Fibroblast of skin of scalp (primary cell): ENCODE measurements at regions not wholly inside any gene's neighbourhood (a gene's known extent, or its start where the extent isn't known, plus 50 kb on each side); places are given as distances from the start of the nearest gene placed in this dataset.

Source experiments
- DNase-seq: peaks from one replicate; pipeline ENCODE4 v3.0.0-alpha.2; 2013

GRCh38 chr11:121723246-121723741 is 270.5 kb upstream of the SORL1-AS1 start:
- DNase-seq, result peak; percentile 22

DNA sequence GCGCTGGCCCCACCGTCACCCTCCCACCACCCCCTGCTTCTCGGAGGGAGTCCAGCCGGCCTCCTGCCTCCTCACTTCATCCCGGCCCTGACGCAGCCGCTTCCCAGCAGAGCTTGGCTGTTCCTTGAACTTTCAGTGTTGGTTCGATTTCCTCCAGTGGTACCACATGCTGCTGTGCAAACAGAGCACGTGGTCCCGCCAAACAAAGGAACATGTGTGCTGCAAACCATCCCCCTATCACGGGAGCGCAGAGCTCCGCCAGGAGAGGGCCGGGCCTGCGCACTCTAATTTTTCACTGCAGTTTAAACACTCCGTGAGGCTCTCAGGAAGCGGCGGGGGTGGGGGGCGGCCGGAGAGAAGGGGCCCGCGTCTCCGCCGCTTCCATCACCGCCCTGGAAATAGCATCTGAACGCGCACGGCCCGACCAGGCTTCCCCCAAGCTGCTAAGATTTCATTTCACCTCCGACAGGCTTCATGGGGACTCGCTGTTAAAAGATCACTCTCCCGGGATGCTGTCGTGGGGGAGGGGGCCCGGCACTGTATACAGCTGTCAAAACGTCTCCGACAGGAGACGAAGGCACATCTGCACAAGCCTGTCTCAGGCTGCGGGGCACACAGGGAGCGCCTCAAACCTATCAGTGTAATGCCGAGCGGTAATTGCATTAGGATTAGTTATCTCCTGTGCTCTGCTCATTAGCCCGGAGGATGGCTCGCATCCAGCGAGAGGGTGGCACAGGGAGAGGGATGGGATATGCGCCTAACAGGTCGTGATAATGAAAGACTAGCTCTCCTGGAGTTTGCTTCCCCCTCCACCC is 269.9 kb upstream of the SORL1-AS1 start:
- DNase-seq, result peak; percentile 79

GRCh38 chr11:121721961-121722360 is 269.2 kb upstream of the SORL1-AS1 start:
- no peak for DNase-seq

- DNase-seq, result no peak
Measured at GRCh38 chr11:121721448-121721847, 268.7 kb upstream of the SORL1-AS1 start.

DNA sequence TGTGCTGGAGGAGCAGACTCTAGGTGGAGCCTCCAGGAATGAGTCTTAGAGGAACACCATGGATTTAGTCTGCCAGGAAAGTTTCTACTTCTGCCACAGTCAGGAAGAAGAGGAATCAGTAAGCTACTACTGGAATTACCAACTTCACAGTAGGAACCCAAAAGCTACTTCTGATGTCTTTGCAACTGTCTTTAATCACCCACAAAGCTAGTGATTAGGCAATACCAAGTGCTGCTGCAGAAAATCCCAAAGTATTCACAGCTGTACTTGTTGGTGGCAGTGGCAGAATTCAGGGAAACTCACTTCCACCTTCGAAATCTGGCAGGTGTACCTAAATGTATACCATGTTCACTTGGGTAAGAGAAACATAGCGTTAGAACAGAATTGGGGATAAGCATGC is 264.5 kb upstream of the SORL1-AS1 start:
- no peak for DNase-seq

- DNase-seq, result peak; percentile 54
Measured at GRCh38 chr11:121716060-121716459, 263.3 kb upstream of the SORL1-AS1 start.

DNA sequence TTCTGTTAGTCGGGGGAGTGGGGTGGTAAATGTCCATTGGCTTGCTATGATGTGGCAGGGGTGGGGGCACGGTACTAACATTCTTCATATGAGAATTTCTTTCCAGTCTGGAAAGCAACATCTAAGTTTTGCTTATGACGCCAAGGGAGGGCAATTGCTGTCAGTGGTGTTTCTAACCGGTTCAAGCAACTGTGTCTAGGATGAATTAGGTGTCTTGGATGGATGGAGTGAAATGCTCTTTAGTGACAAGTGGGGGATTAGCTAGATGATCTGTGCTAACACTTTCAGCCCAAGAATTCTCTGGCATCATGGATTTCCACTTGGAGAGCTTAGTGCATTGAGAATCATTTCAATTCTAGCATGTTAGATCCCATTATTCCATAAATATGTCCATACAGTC is 262.6 kb upstream of the SORL1-AS1 start:
- no peak for DNase-seq

GRCh38 chr11:121714351-121714750 is 261.6 kb upstream of the SORL1-AS1 start:
- DNase-seq, result peak; percentile 13

DNA sequence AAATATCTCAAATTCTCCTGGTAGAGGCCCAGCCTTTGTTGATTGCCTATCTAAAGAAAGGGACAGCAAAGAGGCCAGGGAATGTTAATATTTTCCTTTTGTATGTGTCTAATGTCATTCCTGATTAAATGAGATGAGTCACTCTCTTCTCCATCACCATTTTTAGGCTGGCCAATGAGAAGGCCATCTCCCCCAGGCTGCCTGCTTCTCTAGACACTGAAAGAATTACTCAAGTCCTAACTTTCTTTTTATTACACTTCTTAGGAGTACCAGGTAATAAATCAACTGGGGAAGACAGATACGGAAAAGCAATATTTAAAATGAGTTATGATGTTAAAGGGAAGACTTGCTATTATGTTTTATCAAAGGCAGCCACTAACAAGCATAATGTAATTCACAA is 259.2 kb upstream of the SORL1-AS1 start:
- DNase-seq, result peak; percentile 55

DNA sequence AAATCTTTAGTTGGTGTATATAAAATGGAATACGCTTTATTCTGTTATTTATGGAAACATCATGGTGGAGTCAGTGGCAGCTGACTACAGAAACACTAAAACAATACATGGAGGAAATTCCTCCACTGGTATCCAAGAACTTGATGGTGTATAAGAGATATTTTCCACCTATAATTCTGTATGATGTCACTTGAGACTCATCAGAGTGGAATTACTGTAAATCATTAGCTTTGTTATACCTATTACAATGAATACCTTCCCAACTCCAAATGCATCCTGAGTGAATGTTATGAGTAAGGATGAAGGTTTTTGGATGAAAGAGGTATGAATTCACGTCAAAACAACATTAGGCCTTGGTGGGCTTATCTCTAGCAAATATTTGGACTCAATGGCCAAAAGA is 258.5 kb upstream of the SORL1-AS1 start:
- DNase-seq, result no peak

DNA sequence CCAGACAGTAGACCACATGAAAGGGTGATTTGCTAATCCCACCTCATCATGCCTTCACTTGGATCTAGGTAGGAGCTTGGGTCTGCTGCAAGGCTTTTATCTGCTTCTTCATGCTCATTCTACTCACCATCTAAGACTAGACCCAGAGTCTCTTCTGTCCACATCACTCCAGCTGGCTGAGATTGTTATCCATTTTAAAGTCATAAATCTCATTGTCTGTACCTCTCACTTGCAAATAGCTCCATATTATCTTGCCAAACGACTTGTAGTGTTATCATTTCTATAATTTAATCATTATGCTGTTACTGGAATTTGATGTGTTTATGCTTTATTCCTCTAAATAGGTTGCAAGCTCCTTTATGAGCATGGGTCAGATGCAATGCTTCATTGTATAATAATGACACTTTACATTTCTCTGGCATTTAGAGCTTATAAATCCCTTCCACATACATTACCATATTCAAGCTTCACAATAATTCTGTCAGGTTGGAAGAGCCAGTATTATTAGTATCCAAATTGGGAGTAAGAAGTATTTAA is 254.2 kb upstream of the SORL1-AS1 start:
- DNase-seq, result no peak

DNA sequence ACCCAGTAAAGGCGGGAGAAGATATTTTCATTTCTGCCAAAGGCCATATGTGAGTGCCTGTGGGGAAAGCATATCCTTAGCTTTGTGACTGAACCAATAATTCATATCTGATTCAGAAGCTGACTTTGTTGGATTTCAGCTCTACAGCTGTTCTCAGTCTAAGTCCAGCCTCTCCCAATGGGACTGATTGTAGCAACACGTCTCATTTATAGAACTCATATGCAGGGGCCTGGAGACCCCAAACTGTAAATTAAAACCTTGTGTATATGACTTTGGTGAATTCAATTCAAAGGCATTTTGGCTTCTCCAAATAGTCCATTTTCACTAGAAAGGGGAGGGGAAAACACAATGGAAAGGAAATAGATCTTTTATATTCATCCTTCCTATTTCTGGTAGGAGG is 250.4 kb upstream of the SORL1-AS1 start:
- no peak for DNase-seq

- DNase-seq, result no peak
Measured at GRCh38 chr11:121700968-121701367, 248.2 kb upstream of the SORL1-AS1 start.

DNA sequence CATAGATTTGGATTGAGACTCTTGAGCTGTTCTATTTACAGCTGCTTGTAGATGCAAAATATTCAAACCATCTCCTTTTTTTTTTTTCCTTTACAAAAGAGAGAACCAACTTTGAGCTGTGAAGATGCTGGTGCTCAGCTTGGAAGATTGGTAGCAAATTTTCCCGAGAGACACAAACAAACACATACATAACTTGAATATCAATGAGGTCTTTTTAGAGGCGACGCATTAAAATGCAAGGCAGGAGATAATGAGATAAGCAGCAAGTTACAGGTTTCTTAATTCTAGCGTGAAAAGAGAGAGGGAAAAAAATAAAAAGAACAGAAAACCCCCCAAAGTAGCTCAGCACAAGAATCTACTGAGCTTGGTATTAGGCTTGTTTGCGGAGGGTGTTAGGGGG is 247.0 kb upstream of the SORL1-AS1 start:
- DNase-seq, result no peak

DNA sequence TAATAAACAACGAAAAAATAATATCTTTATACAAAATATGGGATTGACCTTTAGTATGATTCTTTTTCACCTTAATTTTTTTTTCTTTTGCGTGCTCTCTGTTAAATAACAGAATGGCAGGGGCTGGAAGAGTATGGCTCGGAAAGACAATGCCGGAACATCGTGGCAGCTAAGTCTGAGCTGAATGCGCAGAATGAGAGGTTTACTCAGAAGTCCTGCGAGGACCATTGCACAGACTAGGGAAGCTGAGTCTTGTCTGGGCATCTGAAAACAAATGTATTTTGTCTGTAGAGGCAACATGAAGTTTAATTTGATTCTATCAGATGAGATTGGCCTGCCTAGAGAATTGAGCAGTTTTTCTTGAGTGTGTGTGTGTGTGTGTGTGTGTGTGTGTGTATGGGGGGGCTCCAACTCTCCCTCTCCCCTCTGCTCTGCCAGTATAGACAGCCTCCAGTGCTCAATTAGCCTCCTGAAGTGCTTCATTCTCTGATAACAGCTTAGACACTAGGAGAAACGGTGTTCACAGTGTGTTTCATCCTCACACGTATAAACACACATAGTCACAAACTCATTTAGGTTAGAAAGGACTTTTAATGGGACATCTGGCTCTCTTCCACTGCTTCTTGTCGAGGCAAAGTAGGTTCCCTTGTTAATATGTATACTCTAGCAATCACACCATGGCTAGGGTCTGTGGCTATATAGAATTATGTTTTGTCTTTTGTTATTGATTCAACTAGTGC is 244.3 kb upstream of the SORL1-AS1 start:
- DNase-seq, result no peak

GRCh38 chr11:121696177-121696871 is 243.6 kb upstream of the SORL1-AS1 start:
- no peak for DNase-seq

GRCh38 chr11:121692236-121692635 is 239.5 kb upstream of the SORL1-AS1 start:
- no peak for DNase-seq

- no peak for DNase-seq
Measured at GRCh38 chr11:121688860-121689614, 236.3 kb upstream of the SORL1-AS1 start.

GRCh38 chr11:121688055-121688491 is 235.3 kb upstream of the SORL1-AS1 start:
- no peak for DNase-seq

DNA sequence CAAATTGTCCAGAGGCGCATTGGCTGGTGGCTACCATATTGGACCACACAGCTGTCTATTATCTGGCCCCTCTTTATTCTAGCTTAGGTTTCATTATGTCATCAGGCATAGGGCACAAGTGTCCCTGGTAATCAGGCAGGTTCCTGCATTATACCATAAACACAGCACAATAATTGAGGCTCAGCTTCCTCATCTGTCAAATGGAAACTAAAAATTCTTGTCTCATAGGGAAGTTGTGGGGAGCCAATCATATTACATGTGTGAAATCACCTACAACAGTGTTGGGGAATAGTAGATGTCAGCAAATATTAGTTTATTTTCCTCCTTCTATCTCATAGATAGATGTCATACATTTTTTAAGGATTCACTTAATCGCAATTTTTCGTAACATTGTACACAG is 231.0 kb upstream of the SORL1-AS1 start:
- no peak for DNase-seq
